C4-2B (cell line): ENCODE measurements at regions not wholly inside any gene's neighbourhood (a gene's known extent, or its start where the extent isn't known, plus 50 kb on each side); places are given as distances from the start of the nearest gene placed in this dataset.

ENCODE experiments used
- H3K27ac ChIP-seq: fragments of 450-650 bp; 2 replicates; pipeline ENCODE4 v1.5.1; 2017
- ZFX ChIP-seq: fragments of 450-650 bp; IDR thresholded peaks from 2 replicates; pipeline ENCODE4 v1.6.1; 2017
- TF ChIP-seq, protein P1 (sequence below): fragments of 450-650 bp; conservative IDR thresholded peaks from 2 replicates; pipeline ENCODE4 v1.5.1; 2017; ENCODE audit warnings: mild to moderate bottlenecking

DNA sequence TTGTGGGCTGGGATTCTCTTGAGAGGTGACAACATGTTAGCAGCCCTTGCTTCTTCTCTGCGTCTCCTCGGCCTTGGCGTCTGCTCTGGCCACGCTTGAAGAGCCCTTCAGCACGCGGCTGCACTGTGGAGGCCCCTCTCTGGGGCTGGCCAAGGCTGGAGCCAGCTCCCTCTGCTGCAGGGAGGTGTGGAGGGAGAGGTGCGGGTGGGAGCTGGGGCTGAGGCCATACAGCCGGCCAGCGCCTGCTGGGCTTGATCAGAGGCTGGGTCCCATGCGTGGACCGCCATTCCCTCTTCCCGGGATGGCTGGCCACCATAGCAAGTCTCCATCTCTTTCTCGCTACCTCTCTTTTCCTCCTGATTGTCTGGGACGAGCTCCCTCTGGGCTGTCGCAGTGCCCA lies 539.0 kb downstream of the PCDH7 start:
- H3K27ac ChIP-seq = no peak overlapping the region
- TF ChIP-seq, protein P1, sequence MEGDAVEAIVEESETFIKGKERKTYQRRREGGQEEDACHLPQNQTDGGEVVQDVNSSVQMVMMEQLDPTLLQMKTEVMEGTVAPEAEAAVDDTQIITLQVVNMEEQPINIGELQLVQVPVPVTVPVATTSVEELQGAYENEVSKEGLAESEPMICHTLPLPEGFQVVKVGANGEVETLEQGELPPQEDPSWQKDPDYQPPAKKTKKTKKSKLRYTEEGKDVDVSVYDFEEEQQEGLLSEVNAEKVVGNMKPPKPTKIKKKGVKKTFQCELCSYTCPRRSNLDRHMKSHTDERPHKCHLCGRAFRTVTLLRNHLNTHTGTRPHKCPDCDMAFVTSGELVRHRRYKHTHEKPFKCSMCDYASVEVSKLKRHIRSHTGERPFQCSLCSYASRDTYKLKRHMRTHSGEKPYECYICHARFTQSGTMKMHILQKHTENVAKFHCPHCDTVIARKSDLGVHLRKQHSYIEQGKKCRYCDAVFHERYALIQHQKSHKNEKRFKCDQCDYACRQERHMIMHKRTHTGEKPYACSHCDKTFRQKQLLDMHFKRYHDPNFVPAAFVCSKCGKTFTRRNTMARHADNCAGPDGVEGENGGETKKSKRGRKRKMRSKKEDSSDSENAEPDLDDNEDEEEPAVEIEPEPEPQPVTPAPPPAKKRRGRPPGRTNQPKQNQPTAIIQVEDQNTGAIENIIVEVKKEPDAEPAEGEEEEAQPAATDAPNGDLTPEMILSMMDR = no peak
- no peak for TF ChIP-seq ZFX

DNA sequence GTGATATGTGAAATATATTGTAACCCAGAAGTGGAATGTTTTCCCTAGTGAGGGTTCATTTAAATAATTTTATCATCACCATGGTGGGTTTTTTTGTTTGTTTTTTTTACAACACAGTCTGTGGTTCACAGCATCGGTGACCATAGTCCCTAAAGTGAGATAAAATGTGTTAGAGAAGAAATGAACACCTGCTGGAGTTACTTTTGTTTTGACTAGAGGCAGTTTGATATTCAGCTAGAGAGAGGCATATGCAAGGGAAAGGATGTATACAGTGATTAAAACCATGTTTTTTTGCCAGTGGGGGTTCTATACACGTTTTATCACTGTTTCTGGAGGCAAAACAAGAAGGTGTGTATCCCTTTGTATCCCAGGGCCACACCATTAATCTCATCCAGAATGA lies 541.5 kb downstream of the PCDH7 start:
- no peak overlapping the region for H3K27ac ChIP-seq
- no peak for TF ChIP-seq ZFX
- TF ChIP-seq, protein P1 = no peak

DNA sequence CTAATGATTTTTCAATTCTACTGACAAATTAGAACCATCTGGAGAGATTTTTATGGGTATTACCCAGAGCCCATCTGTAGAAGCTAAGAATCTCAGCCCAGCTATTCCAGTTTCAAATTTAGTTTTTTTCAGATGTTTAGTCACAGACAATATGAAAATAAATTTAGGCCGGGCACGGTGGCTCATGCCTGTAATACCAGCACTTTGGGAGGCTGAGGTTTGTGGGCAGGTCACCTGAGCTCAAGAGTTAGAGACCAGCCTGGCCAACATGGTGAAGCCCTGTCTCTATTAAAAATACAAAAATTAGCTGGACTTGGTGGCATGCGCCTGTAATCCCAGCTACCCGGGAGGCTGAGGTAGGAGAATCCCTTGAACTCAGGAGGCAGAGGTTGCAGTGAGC lies 545.9 kb downstream of the PCDH7 start:
- peak overlapping the region; percentile 58; the same call in 1 of the 2 replicates for H3K27ac ChIP-seq

DNA sequence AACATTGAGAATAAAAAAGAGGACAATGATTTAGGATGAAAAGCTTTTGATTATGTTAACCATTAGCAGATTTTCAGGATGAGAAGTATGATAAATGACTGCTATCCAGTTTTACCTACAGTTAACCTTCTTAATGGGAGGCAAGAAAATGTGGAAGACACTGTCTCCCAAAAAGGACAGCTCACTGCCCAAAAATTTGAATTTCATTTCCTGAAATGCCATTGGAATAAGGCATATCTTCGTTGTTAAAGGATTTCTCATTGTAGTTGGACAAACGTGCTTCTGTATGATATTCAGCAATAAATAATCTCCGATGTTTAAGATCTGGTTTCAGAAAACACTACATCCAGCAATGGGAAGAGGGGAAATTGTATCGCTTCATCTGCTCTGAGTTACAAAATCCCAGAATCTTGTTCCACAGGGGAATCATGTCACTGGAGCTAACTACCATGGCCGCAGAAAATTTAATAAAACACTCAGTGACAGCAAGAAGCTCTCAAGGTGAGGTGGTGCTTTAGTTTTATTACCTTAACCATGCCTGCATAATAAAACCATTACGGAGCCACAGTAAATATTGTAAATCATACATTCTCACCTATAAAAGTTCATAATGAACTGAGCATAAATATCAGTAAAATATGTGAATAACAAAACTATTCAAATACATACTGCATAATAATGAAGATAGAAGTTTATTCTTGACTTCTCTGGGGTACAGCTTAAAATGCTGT lies 552.3 kb downstream of the PCDH7 start:
- H3K27ac ChIP-seq = no peak overlapping the region
- TF ChIP-seq, protein P1 = no peak
- no peak for TF ChIP-seq ZFX

DNA sequence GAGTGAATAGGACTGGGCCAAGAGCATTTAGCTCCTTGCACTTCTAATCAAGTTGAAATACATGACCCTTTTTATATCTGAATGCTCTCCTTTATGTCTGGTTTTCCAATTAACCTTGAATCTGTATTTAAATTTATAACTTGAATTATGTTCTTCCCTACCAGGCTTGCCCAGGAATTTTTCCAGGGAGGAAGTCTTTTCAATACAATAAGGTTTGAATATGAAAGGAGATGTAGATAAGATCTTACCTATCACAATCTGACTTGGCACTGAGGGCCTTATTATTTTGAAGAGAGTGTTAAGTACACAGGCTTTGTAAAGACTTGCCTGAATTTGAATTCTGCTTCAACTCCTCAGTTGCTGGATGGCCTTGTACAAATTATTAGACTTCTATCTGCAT lies 555.7 kb downstream of the PCDH7 start:
- no peak overlapping the region for H3K27ac ChIP-seq
- no peak for TF ChIP-seq ZFX
- TF ChIP-seq, protein P1 = no peak

DNA sequence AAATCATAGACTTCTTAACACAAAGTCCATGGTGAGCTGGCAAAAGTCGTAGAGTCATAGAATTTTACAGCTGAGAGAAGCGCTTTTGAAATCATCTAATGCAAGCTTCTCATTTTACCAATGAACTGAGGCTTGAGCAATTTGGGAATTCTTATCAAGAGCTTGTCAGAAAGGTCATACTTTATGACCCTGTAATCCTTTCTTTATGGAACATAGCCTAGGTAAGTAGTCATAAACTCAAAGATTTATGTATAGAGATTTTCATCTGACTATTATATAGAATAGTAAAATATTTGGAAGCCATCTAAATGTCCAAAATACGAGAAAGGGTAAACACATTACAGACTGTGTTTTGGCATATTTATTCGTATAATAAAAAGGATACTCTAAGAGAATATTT lies 563.5 kb downstream of the PCDH7 start:
- TF ChIP-seq ZFX = no peak
- TF ChIP-seq, protein P1 = no peak
- H3K27ac ChIP-seq = no peak overlapping the region

DNA sequence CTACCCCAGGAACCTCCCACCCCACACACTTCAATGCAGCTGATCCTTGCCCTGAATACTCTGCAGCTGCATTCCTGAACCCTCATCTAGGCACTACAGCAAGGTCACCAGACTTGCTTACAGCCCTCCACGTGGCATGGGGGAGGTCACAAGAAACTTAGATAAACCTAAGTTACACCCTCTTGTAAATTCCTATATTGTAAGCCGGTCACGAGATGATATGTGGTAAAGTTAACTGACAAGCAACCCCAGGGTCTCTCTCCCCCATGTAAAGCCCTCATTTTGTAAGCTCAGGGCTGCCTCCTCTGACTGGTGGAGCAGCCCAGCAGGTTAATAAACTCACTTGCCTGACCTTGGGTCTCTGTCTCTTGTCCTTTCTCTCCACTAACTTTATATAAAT lies 570.7 kb downstream of the PCDH7 start:
- H3K27ac ChIP-seq = no peak overlapping the region
- TF ChIP-seq, protein P1 = no peak
- TF ChIP-seq ZFX = no peak

DNA sequence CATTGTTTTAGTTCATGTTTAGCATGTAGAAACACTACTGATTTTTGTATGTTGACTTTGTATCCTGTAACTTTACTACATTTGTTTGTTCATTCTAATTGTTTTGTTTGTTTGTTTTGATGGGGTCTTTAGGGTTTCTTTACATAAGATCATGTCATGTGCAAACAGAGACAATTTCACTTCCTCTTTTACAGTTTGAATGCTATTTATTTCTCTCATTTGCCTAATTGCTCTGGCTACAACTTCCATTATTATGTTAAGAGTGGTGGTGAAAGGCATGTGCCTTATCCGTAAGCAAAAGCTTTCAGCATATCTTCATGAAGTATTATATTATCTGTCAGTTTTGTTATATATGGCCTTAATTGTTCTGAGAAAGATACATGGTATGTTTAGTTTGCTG lies 571.1 kb downstream of the PCDH7 start:
- no peak overlapping the region for H3K27ac ChIP-seq
- TF ChIP-seq, protein P1 = no peak
- TF ChIP-seq ZFX = no peak
